HepG2 (cell line): ENCODE measurements at regions not wholly inside any gene's neighbourhood (a gene's known extent, or its start where the extent isn't known, plus 50 kb on each side); places are given as distances from the start of the nearest gene placed in this dataset.

Source experiments
- HOXA9 ChIP-seq: sonication (generic); formaldehyde crosslinking; IDR thresholded peaks from 2 replicates; pipeline ENCODE4 v1.8.1; 2022; ENCODE audit warnings: missing genetic modification reagents, mild to moderate bottlenecking, moderate library complexity, borderline replicate concordance
- JUNB ChIP-seq: sonication (generic); formaldehyde crosslinking; IDR thresholded peaks from 2 replicates; pipeline ENCODE4 v1.8.0; 2022; ENCODE audit warnings: missing genetic modification reagents, mild to moderate bottlenecking, borderline replicate concordance
- LCORL ChIP-seq, 2 experiments: fragments of 450-650 bp in 1 of 2; sonication (generic) in 1 of 2; formaldehyde crosslinking in 1 of 2; IDR thresholded peaks; 2 replicates each; pipeline versions ENCODE4 v1.5.0 to v1.6.1; 2017 to 2020; ENCODE audit warnings: antibody characterized with exemption in 1 of 2, missing genetic modification reagents in 1 of 2
- POLR2G ChIP-seq: fragments of 200-400 bp; formaldehyde crosslinking; IDR thresholded peaks from 2 replicates; pipeline ENCODE4 v1.6.1; 2018; ENCODE audit warnings: mild to moderate bottlenecking, low read depth, low read length, moderate library complexity
- PRPF4 ChIP-seq: fragments of 200-400 bp; formaldehyde crosslinking; IDR thresholded peaks from 2 replicates; pipeline ENCODE4 v1.6.1; 2016; ENCODE audit warnings: low read length, low read depth; ENCODE audit not compliant: poor library complexity, severe bottlenecking
- SPEN ChIP-seq: sonication (generic); formaldehyde crosslinking; IDR thresholded peaks from 2 replicates; pipeline ENCODE4 v1.5.1; 2020; ENCODE audit warnings: low read depth, mild to moderate bottlenecking, missing genetic modification reagents
- THAP11 ChIP-seq: IDR thresholded peaks from 2 replicates; pipeline ENCODE4 v1.6.1; 2016; ENCODE audit warnings: missing biosample characterization, missing genetic modification reagents
- ZNF431 ChIP-seq: sonication (generic); formaldehyde crosslinking; IDR thresholded peaks from 2 replicates; pipeline ENCODE4 v1.9.0; 2022; ENCODE audit warnings: missing genetic modification reagents, low read depth, mild to moderate bottlenecking, borderline replicate concordance
- ZNF674 ChIP-seq: sonication (generic); formaldehyde crosslinking; IDR thresholded peaks from 2 replicates; pipeline ENCODE4 v1.5.0; 2020; ENCODE audit warnings: low read depth, mild to moderate bottlenecking, missing genetic modification reagents
- ZNF775 ChIP-seq: sonication (generic); formaldehyde crosslinking; IDR thresholded peaks from 2 replicates; pipeline ENCODE4 v1.4.0; 2020; ENCODE audit warnings: missing genetic modification reagents, mild to moderate bottlenecking, moderate library complexity, borderline replicate concordance
- ZSCAN30 ChIP-seq: sonication (generic); formaldehyde crosslinking; IDR thresholded peaks from 2 replicates; pipeline ENCODE4 v1.5.0; 2020; ENCODE audit warnings: mild to moderate bottlenecking, missing genetic modification reagents
- TF ChIP-seq, protein P1 (sequence below): sonication (generic); formaldehyde crosslinking; IDR thresholded peaks from 2 replicates; pipeline ENCODE4 v1.5.0; 2020; ENCODE audit warnings: missing genetic modification reagents, mild to moderate bottlenecking, borderline replicate concordance
- TF ChIP-seq, protein P2 (sequence below): sonication (generic); formaldehyde crosslinking; IDR thresholded peaks from 2 replicates; pipeline ENCODE4 v1.8.1; 2023; ENCODE audit warnings: mild to moderate bottlenecking, moderate library complexity, missing genetic modification reagents
- TF ChIP-seq, protein P3 (sequence below): sonication (generic); formaldehyde crosslinking; IDR thresholded peaks from 2 replicates; pipeline ENCODE4 v1.5.1; 2020; ENCODE audit warnings: mild to moderate bottlenecking, missing genetic modification reagents, borderline replicate concordance
- TF ChIP-seq, protein P4 (sequence below): sonication (generic); formaldehyde crosslinking; conservative IDR thresholded peaks from 2 replicates; pipeline ENCODE4 v1.4.0; 2020; ENCODE audit warnings: missing genetic modification reagents

DNA sequence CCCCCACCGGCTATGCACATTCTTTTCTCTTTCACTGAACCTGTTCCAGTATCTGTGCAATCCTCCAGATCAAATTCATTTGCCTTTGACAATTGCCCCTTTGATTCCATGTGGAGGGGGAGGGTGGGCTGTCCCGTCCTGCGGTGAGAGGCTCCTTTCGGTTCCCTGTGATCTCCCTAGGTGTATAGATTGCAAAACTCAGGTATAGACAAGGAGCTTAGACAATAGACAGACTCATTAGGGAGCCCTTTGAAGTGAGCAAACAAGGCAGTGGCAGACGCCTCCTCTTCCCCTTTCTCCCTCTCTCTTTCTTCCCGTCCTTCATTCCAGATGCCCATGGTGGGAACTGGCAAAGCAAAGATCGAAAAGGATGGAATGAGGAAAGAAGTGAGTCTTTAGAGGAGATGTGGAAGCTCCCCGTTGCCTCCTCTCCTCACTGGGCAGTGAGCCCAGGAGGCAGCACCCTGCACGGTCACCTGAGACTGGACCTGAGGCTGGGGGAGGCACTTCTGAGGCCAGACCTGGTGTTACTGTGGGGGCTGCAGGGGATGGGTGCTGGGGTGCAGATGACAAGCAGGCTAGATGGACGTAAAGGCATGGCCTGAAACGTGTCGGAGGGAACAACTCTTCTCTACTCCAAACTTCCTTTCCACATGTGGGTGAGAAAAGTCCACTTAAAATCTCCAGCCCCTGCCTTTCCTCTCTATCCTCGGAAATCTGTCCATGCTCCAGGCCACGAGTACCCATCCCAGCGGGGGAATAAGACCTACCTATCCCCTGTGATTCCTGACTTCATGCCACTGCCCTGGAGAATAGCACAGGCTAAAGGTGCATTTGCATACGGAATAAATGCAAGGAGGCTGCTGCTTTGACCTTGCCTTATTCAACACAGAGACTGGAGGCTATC, 256.6 kb upstream of the FOXQ1 start (continued):
- TF ChIP-seq, protein P1, sequence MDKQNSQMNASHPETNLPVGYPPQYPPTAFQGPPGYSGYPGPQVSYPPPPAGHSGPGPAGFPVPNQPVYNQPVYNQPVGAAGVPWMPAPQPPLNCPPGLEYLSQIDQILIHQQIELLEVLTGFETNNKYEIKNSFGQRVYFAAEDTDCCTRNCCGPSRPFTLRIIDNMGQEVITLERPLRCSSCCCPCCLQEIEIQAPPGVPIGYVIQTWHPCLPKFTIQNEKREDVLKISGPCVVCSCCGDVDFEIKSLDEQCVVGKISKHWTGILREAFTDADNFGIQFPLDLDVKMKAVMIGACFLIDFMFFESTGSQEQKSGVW (CRISPR knock-in tag): no peak
- TF ChIP-seq ZSCAN30 (peak; percentile 45; the same call in 1 of the 2 replicates), ZNF775 (CRISPR knock-in tag) (no peak), HOXA9 (CRISPR knock-in tag) (no peak), SPEN (CRISPR knock-in tag) (no peak), LCORL (IDR thresholded peaks at IDR 0.05) (0 out of 2 replicates have a peak, but pooled peaks have one; percentile 47), LCORL (CRISPR knock-in tag; IDR thresholded peaks at IDR 0.05) (peak; percentile 89; the same call in 1 of the 2 replicates), ZNF431 (0 out of 2 replicates have a peak, but pooled peaks have one; percentile 41), POLR2G (peak; percentile 86), ZNF674 (CRISPR knock-in tag) (no peak), PRPF4 (no peak), JUNB (peak; percentile 89; the same call in 1 of the 2 replicates), THAP11 (CRISPR knock-in tag) (peak; percentile 73)
- TF ChIP-seq, protein P2, sequence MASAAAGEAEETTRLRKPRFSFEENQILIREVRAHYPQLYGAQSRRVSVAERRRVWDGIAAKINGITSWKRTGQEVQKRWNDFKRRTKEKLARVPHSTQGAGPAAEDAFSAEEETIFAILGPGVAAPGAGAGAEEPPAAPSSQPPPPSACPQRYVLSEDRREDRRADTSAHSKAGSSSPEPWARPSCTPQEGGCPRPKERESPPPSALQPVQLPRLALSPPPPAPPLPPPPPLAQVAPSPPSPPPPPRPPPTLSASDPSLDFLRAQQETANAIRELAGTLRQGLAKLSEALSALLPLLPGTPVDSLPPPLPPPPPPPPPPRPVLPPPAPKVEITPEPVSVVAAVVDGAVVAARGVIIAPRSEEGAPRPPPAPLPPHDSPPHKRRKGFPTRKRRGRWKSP (CRISPR knock-in tag): peak; percentile 67; the same call in 1 of the 2 replicates
- TF ChIP-seq, protein P3, sequence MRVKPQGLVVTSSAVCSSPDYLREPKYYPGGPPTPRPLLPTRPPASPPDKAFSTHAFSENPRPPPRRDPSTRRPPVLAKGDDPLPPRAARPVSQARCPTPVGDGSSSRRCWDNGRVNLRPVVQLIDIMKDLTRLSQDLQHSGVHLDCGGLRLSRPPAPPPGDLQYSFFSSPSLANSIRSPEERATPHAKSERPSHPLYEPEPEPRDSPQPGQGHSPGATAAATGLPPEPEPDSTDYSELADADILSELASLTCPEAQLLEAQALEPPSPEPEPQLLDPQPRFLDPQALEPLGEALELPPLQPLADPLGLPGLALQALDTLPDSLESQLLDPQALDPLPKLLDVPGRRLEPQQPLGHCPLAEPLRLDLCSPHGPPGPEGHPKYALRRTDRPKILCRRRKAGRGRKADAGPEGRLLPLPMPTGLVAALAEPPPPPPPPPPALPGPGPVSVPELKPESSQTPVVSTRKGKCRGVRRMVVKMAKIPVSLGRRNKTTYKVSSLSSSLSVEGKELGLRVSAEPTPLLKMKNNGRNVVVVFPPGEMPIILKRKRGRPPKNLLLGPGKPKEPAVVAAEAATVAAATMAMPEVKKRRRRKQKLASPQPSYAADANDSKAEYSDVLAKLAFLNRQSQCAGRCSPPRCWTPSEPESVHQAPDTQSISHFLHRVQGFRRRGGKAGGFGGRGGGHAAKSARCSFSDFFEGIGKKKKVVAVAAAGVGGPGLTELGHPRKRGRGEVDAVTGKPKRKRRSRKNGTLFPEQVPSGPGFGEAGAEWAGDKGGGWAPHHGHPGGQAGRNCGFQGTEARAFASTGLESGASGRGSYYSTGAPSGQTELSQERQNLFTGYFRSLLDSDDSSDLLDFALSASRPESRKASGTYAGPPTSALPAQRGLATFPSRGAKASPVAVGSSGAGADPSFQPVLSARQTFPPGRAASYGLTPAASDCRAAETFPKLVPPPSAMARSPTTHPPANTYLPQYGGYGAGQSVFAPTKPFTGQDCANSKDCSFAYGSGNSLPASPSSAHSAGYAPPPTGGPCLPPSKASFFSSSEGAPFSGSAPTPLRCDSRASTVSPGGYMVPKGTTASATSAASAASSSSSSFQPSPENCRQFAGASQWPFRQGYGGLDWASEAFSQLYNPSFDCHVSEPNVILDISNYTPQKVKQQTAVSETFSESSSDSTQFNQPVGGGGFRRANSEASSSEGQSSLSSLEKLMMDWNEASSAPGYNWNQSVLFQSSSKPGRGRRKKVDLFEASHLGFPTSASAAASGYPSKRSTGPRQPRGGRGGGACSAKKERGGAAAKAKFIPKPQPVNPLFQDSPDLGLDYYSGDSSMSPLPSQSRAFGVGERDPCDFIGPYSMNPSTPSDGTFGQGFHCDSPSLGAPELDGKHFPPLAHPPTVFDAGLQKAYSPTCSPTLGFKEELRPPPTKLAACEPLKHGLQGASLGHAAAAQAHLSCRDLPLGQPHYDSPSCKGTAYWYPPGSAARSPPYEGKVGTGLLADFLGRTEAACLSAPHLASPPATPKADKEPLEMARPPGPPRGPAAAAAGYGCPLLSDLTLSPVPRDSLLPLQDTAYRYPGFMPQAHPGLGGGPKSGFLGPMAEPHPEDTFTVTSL (CRISPR knock-in tag): peak; percentile 88
- TF ChIP-seq, protein P4, sequence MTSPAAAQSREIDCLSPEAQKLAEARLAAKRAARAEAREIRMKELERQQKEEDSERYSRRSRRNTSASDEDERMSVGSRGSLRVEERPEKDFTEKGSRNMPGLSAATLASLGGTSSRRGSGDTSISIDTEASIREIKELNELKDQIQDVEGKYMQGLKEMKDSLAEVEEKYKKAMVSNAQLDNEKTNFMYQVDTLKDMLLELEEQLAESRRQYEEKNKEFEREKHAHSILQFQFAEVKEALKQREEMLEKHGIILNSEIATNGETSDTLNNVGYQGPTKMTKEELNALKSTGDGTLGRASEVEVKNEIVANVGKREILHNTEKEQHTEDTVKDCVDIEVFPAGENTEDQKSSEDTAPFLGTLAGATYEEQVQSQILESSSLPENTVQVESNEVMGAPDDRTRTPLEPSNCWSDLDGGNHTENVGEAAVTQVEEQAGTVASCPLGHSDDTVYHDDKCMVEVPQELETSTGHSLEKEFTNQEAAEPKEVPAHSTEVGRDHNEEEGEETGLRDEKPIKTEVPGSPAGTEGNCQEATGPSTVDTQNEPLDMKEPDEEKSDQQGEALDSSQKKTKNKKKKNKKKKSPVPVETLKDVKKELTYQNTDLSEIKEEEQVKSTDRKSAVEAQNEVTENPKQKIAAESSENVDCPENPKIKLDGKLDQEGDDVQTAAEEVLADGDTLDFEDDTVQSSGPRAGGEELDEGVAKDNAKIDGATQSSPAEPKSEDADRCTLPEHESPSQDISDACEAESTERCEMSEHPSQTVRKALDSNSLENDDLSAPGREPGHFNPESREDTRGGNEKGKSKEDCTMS (CRISPR knock-in tag): no peak
